Calu3 (cell line): ENCODE measurements at regions not wholly inside any gene's neighbourhood (a gene's known extent, or its start where the extent isn't known, plus 50 kb on each side); places are given as distances from the start of the nearest gene placed in this dataset.

ENCODE experiments used
- BruUV-seq: library from RNA; stranded (reverse); fragments of 400-500 nt; replicated peaks from 2 replicates; lab custom pipeline; 2021; lab: Mats Ljungman, UMichigan
- CTCF ChIA-PET: fragments of 300-600 bp; sonication (Branson Sonifier 250); formaldehyde crosslinking; loops from one replicate; lab custom pipeline; 2022; ENCODE audit warnings: antibody characterized with exemption; lab: Charles Lee
- DNase-seq: peaks from one replicate; pipeline ENCODE4 v3.0.0; 2022
- H3K27ac Mint-ChIP-seq: one replicate; pipeline ENCODE4 v1.8.0; 2022; ENCODE audit warnings: mixed read lengths; ENCODE audit not compliant: unreplicated experiment
- H3K27me3 Mint-ChIP-seq: one replicate; pipeline ENCODE4 v1.8.0; 2022; ENCODE audit warnings: mixed read lengths; ENCODE audit not compliant: unreplicated experiment
- H3K36me3 Mint-ChIP-seq: one replicate; pipeline ENCODE4 v1.8.0; 2022; ENCODE audit warnings: mild to moderate bottlenecking, moderate library complexity, mixed read lengths; ENCODE audit not compliant: insufficient read depth, unreplicated experiment
- H3K4me1 Mint-ChIP-seq: one replicate; pipeline ENCODE4 v1.8.0; 2022; ENCODE audit warnings: mild to moderate bottlenecking, low read depth, mixed read lengths; ENCODE audit not compliant: unreplicated experiment
- H3K4me3 Mint-ChIP-seq: one replicate; pipeline ENCODE4 v1.8.0; 2022; ENCODE audit warnings: mild to moderate bottlenecking, low read depth, moderate library complexity, mixed read lengths; ENCODE audit not compliant: unreplicated experiment
- H3K9me3 Mint-ChIP-seq: one replicate; pipeline ENCODE4 v1.8.0; 2022; ENCODE audit warnings: low read depth, mixed read lengths; ENCODE audit not compliant: unreplicated experiment
- CTCF ChIP-seq: fragments of 200-600 bp; IDR thresholded peaks from one replicate; pipeline ENCODE4 v1.8.0; 2022; ENCODE audit warnings: antibody characterized with exemption; ENCODE audit not compliant: unreplicated experiment
- intact Hi-C: fragments of 100-400 bp; cut with micrococcal nuclease; formaldehyde crosslinking; loops from one replicate; pipeline ENCODE4 v1.10.0; 2022; ENCODE audit not compliant: unreplicated experiment

GRCh38 chr12:68416350-68416749 lies 84.2 kb upstream of the MDM1 start:
- TF ChIP-seq CTCF: no peak
- Mint-ChIP-seq H3K4me1 (no peaks in the 10 kb centered on the region), H3K4me3 (no peak overlapping the region), H3K36me3 (no peaks in the 10 kb centered on the region), H3K9me3 (no peaks in the 10 kb centered on the region), H3K27ac (no peak overlapping the region), H3K27me3 (no peaks in the 10 kb centered on the region)
- DNase-seq: no peak
- CTCF ChIA-PET: no interaction called here
- intact Hi-C loops: no loop called here
- BruUV-seq: no TSS peak

- no peak for DNase-seq
- H3K36me3 Mint-ChIP-seq: no peaks in the 10 kb centered on the region
- no peaks in the 10 kb centered on the region for H3K4me1 Mint-ChIP-seq
- intact Hi-C loops: no loop called here
- TF ChIP-seq CTCF: no peak
- H3K27ac Mint-ChIP-seq: no peak overlapping the region
- no peaks in the 10 kb centered on the region for H3K9me3 Mint-ChIP-seq
- no TSS peak for BruUV-seq
- no peaks in the 10 kb centered on the region for H3K27me3 Mint-ChIP-seq
- H3K4me3 Mint-ChIP-seq: no peak overlapping the region
- CTCF ChIA-PET: interaction anchor here (0.7 kb wide), 1 partner anchor 95 kb away, joined by 4 read pairs; no protein-coding TSS in a partner anchor
Measured at GRCh38 chr12:68416826-68417225, 84.7 kb upstream of the MDM1 start.

- TF ChIP-seq CTCF: no peak
- no peak for DNase-seq
- Mint-ChIP-seq H3K4me1 (no peaks in the 10 kb centered on the region), H3K9me3 (no peaks in the 10 kb centered on the region), H3K27me3 (no peaks in the 10 kb centered on the region), H3K27ac (no peak overlapping the region), H3K36me3 (no peaks in the 10 kb centered on the region), H3K4me3 (no peak overlapping the region)
- CTCF ChIA-PET: no interaction called here
- intact Hi-C loops: no loop called here
- no TSS peak for BruUV-seq
Measured at GRCh38 chr12:68418137-68418460, 85.9 kb upstream of the MDM1 start.

- CTCF ChIA-PET: interaction anchor here (1.3 kb wide), 1 partner anchor 29 kb away, joined by 3 read pairs; no protein-coding TSS in a partner anchor
- no peak for DNase-seq
- intact Hi-C loops: no loop called here
Measured at GRCh38 chr12:68420225-68421010, 88.3 kb upstream of the MDM1 start.

More at GRCh38 chr12:68420225-68421010, 88.3 kb upstream of the MDM1 start:
- no peaks in the 10 kb centered on the region for H3K4me1 Mint-ChIP-seq
- H3K4me3 Mint-ChIP-seq: no peak overlapping the region
- no TSS peak for BruUV-seq
- H3K27me3 Mint-ChIP-seq: no peaks in the 10 kb centered on the region
- H3K36me3 Mint-ChIP-seq: no peaks in the 10 kb centered on the region
- H3K27ac Mint-ChIP-seq: no peak overlapping the region
- TF ChIP-seq CTCF: no peak
- no peaks in the 10 kb centered on the region for H3K9me3 Mint-ChIP-seq
